ENCODE measurements at regions not wholly inside any gene's neighbourhood (a gene's known extent, or its start where the extent isn't known, plus 50 kb on each side); places are given as distances from the start of the nearest gene placed in this dataset.

GRCh38 chr6:40194447-40195170 lies 260.3 kb upstream of the MOCS1 start:
- no peak for DNase-seq (ENCODE audit: low read depth)

DNA sequence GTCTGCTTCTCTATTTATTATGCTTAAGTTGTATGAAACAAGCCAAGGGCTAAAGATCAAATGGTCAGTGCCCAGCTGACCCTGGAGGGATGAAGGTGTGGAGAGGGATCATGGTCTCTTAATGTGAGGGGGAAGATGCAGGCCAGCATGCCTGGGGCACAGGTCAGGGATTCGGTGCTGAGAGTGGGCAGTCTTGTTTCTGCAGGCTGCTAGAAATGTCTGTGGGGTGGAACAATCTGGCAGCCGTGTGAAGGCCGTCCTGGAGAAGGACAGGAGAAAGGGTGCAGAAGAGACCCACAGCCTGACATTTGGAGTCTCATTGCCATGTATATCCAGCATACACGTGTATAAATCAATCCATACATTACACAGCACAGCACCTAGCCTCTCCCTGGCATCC lies 258.3 kb upstream of the MOCS1 start:
- no peak for DNase-seq (ENCODE audit: low read depth)

DNA sequence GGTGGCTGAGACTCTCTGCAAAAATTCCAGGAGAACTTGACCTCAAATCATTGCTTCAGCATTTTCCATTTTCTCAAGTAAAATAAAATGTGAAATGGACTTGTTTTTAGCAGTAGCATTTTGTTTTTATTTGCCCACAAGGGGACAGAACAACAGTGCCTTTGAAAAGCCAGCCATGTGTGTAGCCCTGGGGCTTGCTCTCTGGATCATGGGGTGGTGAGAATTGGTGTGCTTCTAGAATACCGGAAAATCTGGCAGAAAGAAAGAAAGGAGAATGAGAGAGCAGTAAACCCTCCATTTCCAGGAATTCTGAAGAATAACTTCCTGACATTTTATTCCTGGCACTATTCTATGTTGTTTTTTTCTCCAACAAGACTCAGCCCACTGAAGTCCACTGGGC lies 254.7 kb upstream of the MOCS1 start:
- DNase-seq (ENCODE audit: low read depth), result no peak

- no peak for DNase-seq (ENCODE audit: low read depth)
These were observed 253.4 kb upstream of the MOCS1 start for GRCh38 chr6:40187535-40188144.

GRCh38 chr6:40185486-40185885 lies 251.2 kb upstream of the MOCS1 start:
- no peak for DNase-seq (ENCODE audit: low read depth)

DNA sequence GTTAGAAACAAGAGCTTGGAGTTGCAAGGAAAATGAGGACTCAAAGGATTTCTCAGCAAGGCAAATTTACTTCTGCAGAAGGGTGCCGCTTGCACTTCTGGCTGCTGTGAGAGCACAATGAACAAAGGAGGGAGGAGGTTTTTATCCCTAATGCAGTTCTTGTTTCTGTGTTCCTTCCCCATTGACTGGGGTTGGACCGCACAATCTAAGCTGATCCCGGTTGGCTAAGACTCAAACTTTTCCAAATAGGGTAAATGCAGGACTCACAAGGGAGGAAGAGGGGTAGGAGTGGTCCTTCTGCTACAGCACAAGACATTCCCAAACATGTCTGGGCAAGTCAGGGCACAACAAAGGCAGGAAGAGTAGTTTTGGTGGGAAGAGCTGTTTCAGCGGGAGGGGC lies 249.6 kb upstream of the MOCS1 start:
- no peak for DNase-seq (ENCODE audit: low read depth)

DNA sequence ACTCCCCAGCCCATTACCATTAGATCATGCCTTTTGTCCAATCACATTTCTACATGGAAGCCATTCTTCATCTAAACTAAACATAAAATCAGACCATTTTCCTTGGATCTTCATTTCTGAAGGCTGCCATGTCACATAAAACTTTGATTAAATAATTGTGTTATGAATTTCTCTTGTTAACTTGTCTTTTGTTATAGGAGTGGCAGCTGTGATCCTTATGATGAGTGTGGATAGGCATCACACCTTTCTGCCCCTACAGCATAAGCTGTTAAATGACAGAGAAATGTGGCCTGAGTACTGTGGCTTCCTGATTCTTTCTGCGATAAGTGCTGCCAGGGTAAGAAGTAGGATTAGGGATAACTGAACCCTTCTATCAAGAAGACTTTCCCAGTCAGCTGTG lies 247.1 kb upstream of the MOCS1 start:
- no peak for DNase-seq (ENCODE audit: low read depth)

- no peak for DNase-seq (ENCODE audit: low read depth)
These were observed 246.0 kb upstream of the MOCS1 start for GRCh38 chr6:40180271-40180670.

DNA sequence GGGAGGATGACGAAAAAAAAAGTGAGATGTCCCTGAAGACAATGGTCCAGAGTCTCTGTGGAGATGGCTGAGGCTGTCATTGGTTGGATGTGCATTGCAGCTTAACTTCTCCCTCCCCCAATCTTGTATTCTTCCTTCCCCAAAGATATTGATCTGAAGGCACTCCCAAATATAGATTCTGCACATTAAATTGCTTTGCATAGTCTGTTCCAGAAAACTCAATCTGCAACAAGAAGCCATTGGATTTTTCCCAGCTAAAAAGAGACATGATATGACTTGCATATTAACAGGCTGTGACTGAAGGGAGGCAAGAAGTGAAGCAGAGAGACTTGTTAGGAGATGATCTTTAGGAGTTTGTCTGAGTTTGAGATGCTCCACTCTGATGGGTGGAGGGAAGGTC lies 245.2 kb upstream of the MOCS1 start:
- no peak for DNase-seq (ENCODE audit: low read depth)

- no peak for DNase-seq (ENCODE audit: low read depth)
These were observed 243.3 kb upstream of the MOCS1 start for GRCh38 chr6:40177598-40177997.

DNA sequence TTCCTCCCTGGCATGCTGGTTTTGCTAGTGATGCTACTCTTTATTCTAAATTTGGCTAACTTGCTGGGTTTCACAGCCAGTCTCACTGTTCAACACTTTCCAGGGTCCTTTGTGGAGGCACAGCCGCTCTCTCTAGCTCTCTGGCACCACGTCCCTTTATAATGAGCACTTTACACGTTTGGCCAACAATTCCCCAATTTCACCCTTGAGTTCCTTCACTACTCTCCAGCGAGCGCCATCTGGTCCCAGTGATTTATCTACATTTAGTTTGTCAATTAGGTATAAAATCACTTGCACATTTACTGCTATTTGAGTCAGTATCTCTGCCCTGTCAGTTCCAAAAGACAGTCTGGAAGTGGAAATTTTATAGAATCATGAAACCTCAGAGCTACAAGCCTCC lies 241.9 kb upstream of the MOCS1 start:
- DNase-seq (ENCODE audit: low read depth), result no peak

- no peak for DNase-seq (ENCODE audit: low read depth)
These were observed 238.0 kb upstream of the MOCS1 start for GRCh38 chr6:40172272-40172671.

DNA sequence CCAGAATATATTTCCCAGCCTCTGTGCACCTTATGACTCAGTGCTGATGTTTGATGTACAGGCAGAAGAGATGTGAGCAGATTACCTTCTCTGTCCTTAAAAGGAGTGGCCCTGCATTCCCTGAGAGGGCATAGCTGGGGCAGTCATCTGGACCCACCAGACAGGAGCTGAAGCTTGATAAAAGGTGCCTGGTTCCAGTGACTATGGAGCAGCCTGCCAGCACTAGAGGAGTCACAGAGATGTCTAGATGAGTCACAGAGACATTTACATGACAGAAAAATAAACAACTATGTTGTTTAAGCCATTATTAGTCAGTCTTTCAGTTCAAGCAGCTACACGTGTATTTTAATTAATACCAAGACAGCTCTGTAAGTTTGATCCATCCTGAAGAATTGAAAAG lies 237.1 kb upstream of the MOCS1 start:
- peak; percentile 30 for DNase-seq (ENCODE audit: low read depth)

GRCh38 chr6:40170856-40171255 lies 236.6 kb upstream of the MOCS1 start:
- no peak for DNase-seq (ENCODE audit: low read depth)

DNA sequence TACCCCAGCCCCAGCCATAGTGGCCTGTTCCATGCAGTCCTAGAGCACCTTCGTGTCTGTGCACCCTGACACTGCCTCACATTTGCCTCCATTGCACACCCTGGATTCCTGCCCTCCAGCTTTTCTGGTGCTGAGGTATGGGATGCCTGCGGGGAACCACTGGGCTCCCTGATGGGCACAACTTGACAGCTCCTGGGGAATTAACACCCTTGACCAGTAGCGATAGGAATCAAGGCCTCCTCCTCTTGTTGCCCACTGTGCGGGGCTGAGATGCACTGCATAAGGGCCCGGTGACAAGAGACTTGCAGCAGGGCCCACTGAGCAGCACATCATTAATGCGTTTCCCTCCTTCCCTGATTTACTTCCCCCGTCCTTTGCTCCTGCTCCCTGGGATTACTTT lies 235.6 kb upstream of the MOCS1 start:
- DNase-seq (ENCODE audit: low read depth), result no peak

GRCh38 chr6:40166963-40167362 lies 232.7 kb upstream of the MOCS1 start:
- DNase-seq (ENCODE audit: low read depth), result no peak

DNA sequence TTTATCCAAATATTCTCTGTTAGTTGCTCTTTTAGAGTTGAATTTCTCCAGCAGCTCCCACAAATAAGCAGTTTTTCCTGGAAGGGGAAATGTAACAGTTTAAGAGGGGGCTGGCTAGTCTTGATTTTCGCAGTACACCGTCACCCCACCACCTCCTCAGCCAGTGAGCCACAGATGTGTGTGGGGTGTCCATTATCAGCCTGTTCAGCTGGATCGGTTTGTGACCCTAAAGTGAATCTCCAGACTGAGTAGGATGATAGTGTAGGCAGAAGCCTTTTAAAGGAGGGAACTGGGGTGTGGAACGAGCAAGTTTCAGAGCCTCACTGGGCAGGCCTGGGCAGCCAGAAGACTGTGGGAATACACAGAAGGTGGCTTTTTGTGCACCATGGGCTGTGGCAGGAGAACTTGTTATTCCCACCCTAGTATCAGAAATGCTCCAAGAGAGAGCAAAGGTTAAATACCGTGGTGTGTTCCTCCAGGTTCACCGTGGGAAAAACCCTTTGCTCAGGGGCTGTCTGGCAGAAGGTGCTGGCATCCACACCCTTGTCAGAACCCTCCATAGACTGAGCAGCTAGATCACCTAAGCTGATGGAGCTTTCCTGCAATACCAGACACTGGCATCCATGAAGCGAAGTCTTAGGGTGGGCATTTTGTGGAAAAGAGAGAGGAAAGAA lies 230.9 kb upstream of the MOCS1 start:
- DNase-seq (ENCODE audit: low read depth), result no peak

- DNase-seq (ENCODE audit: low read depth), result peak; percentile 87
These were observed 230.1 kb upstream of the MOCS1 start for GRCh38 chr6:40164345-40164755.

GRCh38 chr6:40163924-40164323 lies 229.7 kb upstream of the MOCS1 start:
- no peak for DNase-seq (ENCODE audit: low read depth)

GRCh38 chr6:40162074-40162473 lies 227.8 kb upstream of the MOCS1 start:
- no peak for DNase-seq (ENCODE audit: low read depth)

GRCh38 chr6:40160826-40161225 lies 226.6 kb upstream of the MOCS1 start:
- peak; percentile 1 for DNase-seq (ENCODE audit: low read depth)

- DNase-seq (ENCODE audit: low read depth), result no peak
These were observed 225.6 kb upstream of the MOCS1 start for GRCh38 chr6:40159865-40160264.

GRCh38 chr6:40152701-40153436 lies 218.6 kb upstream of the MOCS1 start:
- DNase-seq (ENCODE audit: low read depth), result no peak
